Skeletal muscle satellite cell (primary cell): ENCODE measurements at regions not wholly inside any gene's neighbourhood (a gene's known extent, or its start where the extent isn't known, plus 50 kb on each side); places are given as distances from the start of the nearest gene placed in this dataset.
A peak's percentile ranks its signal among the peaks of the same experiment; 100 is the strongest.

Experiments
- H3K27me3 ChIP-seq: 2 replicates; pipeline ENCODE4 v1.7.0; 2013; ENCODE audit warnings: low read length; ENCODE audit not compliant: control insufficient read depth, insufficient read depth
- H3K36me3 ChIP-seq: 2 replicates; pipeline ENCODE4 v1.7.0; 2013; ENCODE audit warnings: mild to moderate bottlenecking, control low read depth, low read length; ENCODE audit not compliant: insufficient read depth
- H3K4me1 ChIP-seq: 2 replicates; pipeline ENCODE4 v1.7.0; 2013; ENCODE audit warnings: low read length; ENCODE audit not compliant: control insufficient read depth, insufficient read depth
- H3K4me2 ChIP-seq: 2 replicates; pipeline ENCODE4 v1.7.0; 2013; ENCODE audit warnings: mild to moderate bottlenecking, low read length
- H3K4me3 ChIP-seq: 2 replicates; pipeline ENCODE4 v1.7.0; 2013; ENCODE audit warnings: low read length
- H3K9ac ChIP-seq: 2 replicates; pipeline ENCODE4 v1.7.0; 2013; ENCODE audit warnings: mild to moderate bottlenecking, low read depth, low read length, moderate library complexity
- H3K9me3 ChIP-seq: replicated peaks from 2 replicates; pipeline ENCODE4 v1.7.0; 2013; ENCODE audit warnings: mild to moderate bottlenecking, control low read depth, low read length

- H3K36me3 ChIP-seq, result no peaks in the 10 kb centered on the region
- H3K4me1 ChIP-seq, result peaks cover 42% of the 10 kb centered on the region
- H3K9me3 ChIP-seq, result no peaks in the 10 kb centered on the region
- H3K4me2 ChIP-seq, result peak overlapping the region; percentile 100
- H3K4me3 ChIP-seq, result peak overlapping the region; percentile 87
- H3K9ac ChIP-seq, result peak overlapping the region; percentile 22
- H3K27me3 ChIP-seq, result peaks cover 17% of the 10 kb centered on the region
Observed at GRCh38 chr20:36093804-36094145, 60.8 kb upstream of the EPB41L1 start.

DNA sequence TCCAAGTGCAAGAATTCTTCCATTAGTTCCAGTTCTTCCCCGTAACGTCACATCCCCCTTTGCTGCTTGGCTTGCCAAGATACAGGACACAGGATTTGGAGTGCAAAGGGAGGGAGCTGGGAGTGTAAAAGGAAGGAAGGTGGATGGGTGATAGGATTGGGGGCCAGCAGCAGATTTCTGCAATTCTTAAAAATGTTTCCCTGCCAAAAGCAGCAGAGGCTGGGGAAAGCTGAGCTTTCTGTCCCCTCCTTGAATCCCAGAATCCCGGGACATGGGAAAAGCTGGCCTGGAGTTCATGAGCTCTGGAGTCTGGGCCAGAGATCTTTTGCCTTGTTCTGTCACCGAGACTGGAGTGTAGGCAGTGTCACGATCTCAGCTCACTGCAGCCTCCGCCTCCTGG, 60.0 kb upstream of the EPB41L1 start:
- Histone ChIP-seq H3K9me3 (no peaks in the 10 kb centered on the region), H3K27me3 (peaks cover 17% of the 10 kb centered on the region), H3K36me3 (no peaks in the 10 kb centered on the region), H3K4me2 (peak overlapping the region; percentile 100), H3K4me3 (peak overlapping the region; percentile 87), H3K9ac (no peak overlapping the region), H3K4me1 (peaks cover 42% of the 10 kb centered on the region)

DNA sequence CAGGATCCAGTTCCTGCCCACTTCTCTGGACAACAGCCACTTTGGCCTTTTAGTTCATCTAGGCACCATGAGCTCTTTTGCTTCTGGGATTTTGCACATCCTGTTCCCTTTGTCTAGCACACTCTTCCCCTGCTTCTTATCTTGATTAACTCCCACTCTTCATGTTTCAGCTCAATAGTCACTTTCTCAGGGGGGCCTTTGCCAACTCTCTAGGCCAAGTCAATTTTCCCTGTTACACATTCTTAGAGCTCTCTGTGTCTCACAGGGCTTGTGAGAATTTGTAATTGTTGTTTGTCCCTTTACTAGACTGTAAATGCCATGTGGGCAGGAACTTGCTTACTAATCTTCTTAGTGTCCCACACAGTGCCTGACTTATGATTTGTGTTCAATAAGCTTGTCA, 58.1 kb upstream of the EPB41L1 start:
- Histone ChIP-seq H3K9me3 (no peaks in the 10 kb centered on the region), H3K4me3 (no peak overlapping the region), H3K9ac (no peak overlapping the region), H3K36me3 (no peaks in the 10 kb centered on the region), H3K4me1 (peaks cover 42% of the 10 kb centered on the region), H3K4me2 (no peak overlapping the region), H3K27me3 (peaks cover 7% of the 10 kb centered on the region)

- Histone ChIP-seq H3K9ac (peak overlapping the region; percentile 3), H3K4me3 (no peak overlapping the region), H3K36me3 (no peaks in the 10 kb centered on the region), H3K27me3 (no peaks in the 10 kb centered on the region), H3K4me1 (peaks cover 41% of the 10 kb centered on the region), H3K9me3 (no peaks in the 10 kb centered on the region), H3K4me2 (peak overlapping the region; percentile 51)
Observed at GRCh38 chr20:36097337-36098151, 57.0 kb upstream of the EPB41L1 start.

- H3K9me3 ChIP-seq, result no peaks in the 10 kb centered on the region
- no peaks in the 10 kb centered on the region for H3K27me3 ChIP-seq
- no peak overlapping the region for H3K4me3 ChIP-seq
- H3K4me2 ChIP-seq, result peak overlapping the region; percentile 51
- H3K9ac ChIP-seq, result peak overlapping the region; percentile 3
- H3K4me1 ChIP-seq, result peaks cover 45% of the 10 kb centered on the region
- no peaks in the 10 kb centered on the region for H3K36me3 ChIP-seq
Observed at GRCh38 chr20:36098364-36098763, 56.2 kb upstream of the EPB41L1 start.

- Histone ChIP-seq H3K9ac (no peak overlapping the region), H3K36me3 (no peaks in the 10 kb centered on the region), H3K4me1 (peaks cover 42% of the 10 kb centered on the region), H3K27me3 (no peaks in the 10 kb centered on the region), H3K9me3 (no peaks in the 10 kb centered on the region), H3K4me3 (no peak overlapping the region), H3K4me2 (no peak overlapping the region)
Observed at GRCh38 chr20:36099106-36099505, 55.4 kb upstream of the EPB41L1 start.

DNA sequence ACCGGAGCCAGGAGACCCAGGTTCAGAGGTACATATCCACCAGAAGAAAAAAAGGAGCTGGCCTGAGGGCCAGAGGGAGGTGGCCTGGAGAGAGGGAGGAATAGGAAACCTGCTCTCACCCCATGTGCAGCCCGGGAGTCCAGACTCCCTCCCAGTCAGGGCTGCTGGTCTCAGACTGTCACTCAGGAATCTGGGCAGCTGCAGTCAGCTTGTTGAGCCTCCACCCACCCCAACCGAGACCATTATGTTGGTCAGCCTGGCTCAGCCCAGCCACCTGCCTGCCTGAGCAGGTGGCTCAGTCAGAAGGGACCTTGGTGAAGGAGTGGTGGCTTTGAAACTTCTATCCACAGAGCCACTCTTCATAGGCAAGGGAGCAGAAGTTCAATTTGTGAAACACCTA, 53.3 kb upstream of the EPB41L1 start:
- H3K9ac ChIP-seq, result no peak overlapping the region
- H3K4me2 ChIP-seq, result no peak overlapping the region
- H3K9me3 ChIP-seq, result no peaks in the 10 kb centered on the region
- no peaks in the 10 kb centered on the region for H3K36me3 ChIP-seq
- H3K4me1 ChIP-seq, result peaks cover 37% of the 10 kb centered on the region
- no peak overlapping the region for H3K4me3 ChIP-seq
- H3K27me3 ChIP-seq, result no peaks in the 10 kb centered on the region

- no peaks in the 10 kb centered on the region for H3K36me3 ChIP-seq
- H3K27me3 ChIP-seq, result no peaks in the 10 kb centered on the region
- H3K4me1 ChIP-seq, result peaks cover 30% of the 10 kb centered on the region
- no peak overlapping the region for H3K9ac ChIP-seq
- H3K9me3 ChIP-seq, result no peaks in the 10 kb centered on the region
- no peak overlapping the region for H3K4me3 ChIP-seq
- no peak overlapping the region for H3K4me2 ChIP-seq
Observed at GRCh38 chr20:36102306-36102705, 52.2 kb upstream of the EPB41L1 start.

GRCh38 chr20:36102809-36103596, 51.5 kb upstream of the EPB41L1 start:
- Histone ChIP-seq H3K4me1 (peaks cover 23% of the 10 kb centered on the region), H3K4me3 (no peak overlapping the region), H3K36me3 (no peaks in the 10 kb centered on the region), H3K27me3 (no peaks in the 10 kb centered on the region), H3K9me3 (no peaks in the 10 kb centered on the region), H3K9ac (no peak overlapping the region), H3K4me2 (no peak overlapping the region)

- no peaks in the 10 kb centered on the region for H3K27me3 ChIP-seq
- no peak overlapping the region for H3K9ac ChIP-seq
- no peaks in the 10 kb centered on the region for H3K36me3 ChIP-seq
- H3K4me2 ChIP-seq, result no peak overlapping the region
- H3K4me1 ChIP-seq, result peaks cover 16% of the 10 kb centered on the region
- H3K4me3 ChIP-seq, result no peak overlapping the region
- no peaks in the 10 kb centered on the region for H3K9me3 ChIP-seq
Observed at GRCh38 chr20:36104244-36104643, 50.3 kb upstream of the EPB41L1 start.
